Effector memory CD4-positive, alpha-beta T cell (primary cell): ENCODE measurements at regions not wholly inside any gene's neighbourhood (a gene's known extent, or its start where the extent isn't known, plus 50 kb on each side); places are given as distances from the start of the nearest gene placed in this dataset.
"Not testable (repeated sequence)": the region's sequence is repeated elsewhere in the genome, so short reads cannot be mapped to it uniquely, and the experiment has no call there.

Experiments
- DNase-seq, 3 donors: peaks; one replicate each; pipeline ENCODE4 v3.0.0-alpha.2; 2020
- H3K27ac ChIP-seq: 2 replicates; pipeline ENCODE4 v1.7.0; 2013; ENCODE audit warnings: mild to moderate bottlenecking, low read length, moderate library complexity; ENCODE audit not compliant: insufficient read depth, poor library complexity, severe bottlenecking
- H3K27me3 ChIP-seq: replicated peaks from 2 replicates; pipeline ENCODE4 v1.7.0; 2013; ENCODE audit warnings: mild to moderate bottlenecking, low read length; ENCODE audit not compliant: insufficient read depth, control insufficient read depth, poor library complexity, severe bottlenecking
- H3K36me3 ChIP-seq: 2 replicates; pipeline ENCODE4 v1.7.0; 2013; ENCODE audit warnings: mild to moderate bottlenecking, low read length, moderate library complexity; ENCODE audit not compliant: control insufficient read depth, insufficient read depth
- H3K4me1 ChIP-seq: 2 replicates; pipeline ENCODE4 v1.7.0; 2013; ENCODE audit warnings: low read length, mild to moderate bottlenecking; ENCODE audit not compliant: control insufficient read depth, insufficient read depth, poor library complexity, severe bottlenecking
- H3K4me3 ChIP-seq: 2 replicates; pipeline ENCODE4 v1.7.0; 2013; ENCODE audit warnings: low read length, low read depth, mild to moderate bottlenecking; ENCODE audit not compliant: insufficient read depth, poor library complexity, severe bottlenecking
- H3K9me3 ChIP-seq: 2 replicates; pipeline ENCODE4 v1.7.0; 2013; ENCODE audit warnings: mild to moderate bottlenecking, low read length, moderate library complexity; ENCODE audit not compliant: control insufficient read depth

DNA sequence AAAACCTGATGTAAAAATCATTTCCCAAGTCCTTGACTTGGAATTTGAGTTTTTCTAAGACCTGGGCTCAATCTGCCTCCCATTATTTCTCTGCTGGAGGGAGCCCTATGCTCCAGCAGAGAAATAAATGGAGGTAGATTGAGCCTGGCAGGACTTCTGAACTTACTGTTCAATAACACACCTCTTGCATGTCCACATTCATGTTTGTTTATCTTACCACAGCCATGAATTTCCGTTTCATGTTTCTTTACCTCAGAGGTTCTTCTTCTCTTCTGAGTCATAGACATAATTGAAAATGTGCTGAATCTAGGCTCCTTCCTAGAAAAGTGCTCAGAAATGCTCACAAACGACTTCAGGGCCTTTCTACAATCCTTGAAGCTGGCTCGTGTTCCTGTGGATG, 170.8 kb downstream of the PMAIP1 start:
- Histone ChIP-seq H3K36me3 (no peaks in the 10 kb centered on the region), H3K27ac (no peak overlapping the region), H3K4me1 (no peaks in the 10 kb centered on the region), H3K9me3 (no peaks in the 10 kb centered on the region), H3K4me3 (no peak overlapping the region), H3K27me3 (no peaks in the 10 kb centered on the region)
- DNase-seq, result no peak

DNA sequence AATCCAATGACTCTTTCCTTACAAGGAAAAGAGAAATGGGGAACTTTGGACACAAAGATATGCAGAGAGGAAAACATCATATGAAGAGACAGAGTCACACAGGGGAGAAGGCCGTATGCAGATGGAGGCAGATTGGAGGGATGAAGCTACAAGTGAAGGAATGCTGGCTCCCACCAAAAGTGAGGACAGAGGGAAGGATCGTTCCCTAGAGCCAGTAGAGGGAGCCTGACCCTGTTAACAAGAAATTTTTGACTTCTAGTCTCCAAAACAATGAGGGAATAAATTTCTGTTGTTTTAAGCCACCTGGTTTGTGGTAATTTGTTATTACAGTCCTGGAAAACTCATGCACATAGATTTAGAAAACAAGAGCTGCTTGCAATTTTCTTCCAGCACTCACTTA, 169.3 kb downstream of the PMAIP1 start:
- H3K9me3 ChIP-seq, result no peaks in the 10 kb centered on the region
- no peak overlapping the region for H3K27ac ChIP-seq
- H3K4me1 ChIP-seq, result no peaks in the 10 kb centered on the region
- H3K4me3 ChIP-seq, result no peak overlapping the region
- H3K36me3 ChIP-seq, result no peaks in the 10 kb centered on the region
- no peak for DNase-seq
- no peaks in the 10 kb centered on the region for H3K27me3 ChIP-seq

DNA sequence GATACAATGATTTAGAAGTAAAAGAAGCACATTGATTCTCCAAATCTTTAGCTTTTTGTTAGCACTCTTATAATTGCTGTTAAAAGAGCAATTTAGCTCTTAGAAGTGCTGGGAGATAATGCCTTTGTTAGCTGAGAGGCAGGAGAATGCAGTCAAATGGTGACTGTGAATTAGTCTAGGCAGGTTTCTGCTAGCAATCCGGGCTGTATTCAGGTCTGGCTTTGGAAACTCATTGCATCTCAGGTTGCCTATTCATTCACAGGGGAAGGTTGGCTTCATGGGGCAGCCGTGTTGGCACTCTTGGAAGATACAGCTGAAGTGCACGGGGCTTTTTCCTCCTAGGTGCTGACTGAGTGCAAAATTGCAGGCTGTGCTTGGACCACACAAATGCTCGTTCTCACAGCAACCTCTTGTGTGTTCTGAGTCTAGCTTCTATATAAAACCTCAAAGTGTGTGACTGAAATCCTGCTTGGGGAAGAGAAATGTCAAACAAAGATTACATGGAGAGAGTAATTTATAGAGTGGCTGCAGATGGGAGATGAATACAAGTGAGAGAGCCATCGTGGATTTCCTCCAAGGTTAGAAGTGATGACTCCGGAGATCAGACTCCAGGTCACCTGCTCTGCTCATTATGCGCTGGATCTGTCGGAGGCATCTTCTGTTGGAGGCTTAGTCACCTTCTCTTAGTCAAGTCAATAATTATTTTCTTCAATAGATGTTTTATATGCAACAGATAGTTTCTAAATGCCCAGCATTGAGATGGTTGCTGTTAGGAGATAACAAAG, 167.8 kb downstream of the PMAIP1 start:
- Histone ChIP-seq H3K4me3 (no peak overlapping the region), H3K4me1 (no peaks in the 10 kb centered on the region), H3K27me3 (no peaks in the 10 kb centered on the region), H3K27ac (no peak overlapping the region), H3K36me3 (no peaks in the 10 kb centered on the region), H3K9me3 (no peaks in the 10 kb centered on the region)
- no peak for DNase-seq

DNA sequence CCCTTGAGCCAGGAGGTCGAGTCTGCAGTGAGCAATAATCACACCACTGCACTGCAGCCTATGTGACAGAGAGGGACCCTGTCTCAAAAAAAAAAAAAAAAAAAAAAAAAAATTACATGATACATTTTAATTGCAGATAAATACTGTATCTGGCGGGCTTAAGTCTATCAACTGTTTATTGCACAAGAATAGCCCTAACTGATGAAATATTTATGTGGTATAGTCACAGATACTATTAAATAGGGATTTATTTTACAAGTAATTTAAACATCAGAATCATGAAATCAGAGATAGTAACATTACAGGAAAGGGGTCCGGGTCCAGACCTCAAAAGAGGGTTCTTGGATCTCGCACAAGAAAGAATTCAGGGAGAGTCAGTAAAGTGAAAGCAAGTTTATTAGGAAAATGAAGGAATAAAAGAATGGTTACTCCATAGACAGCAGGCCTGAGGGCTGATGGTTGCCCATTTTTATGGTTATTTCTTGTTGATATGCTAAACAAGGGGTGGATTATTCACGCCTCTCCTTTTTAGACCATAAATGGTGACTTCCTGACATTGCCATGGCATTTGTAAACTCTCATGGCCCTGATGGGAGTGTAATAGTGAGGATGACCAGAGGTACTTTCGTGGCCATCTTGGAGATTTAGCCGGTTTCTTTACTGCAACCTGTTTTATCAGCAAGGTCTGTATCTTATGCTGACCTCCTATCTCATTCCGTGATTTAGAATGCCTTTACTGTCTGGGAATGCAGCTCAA, 166.6 kb downstream of the PMAIP1 start:
- Histone ChIP-seq H3K27ac (no peak overlapping the region), H3K4me3 (no peak overlapping the region), H3K27me3 (no peaks in the 10 kb centered on the region), H3K36me3 (no peaks in the 10 kb centered on the region), H3K4me1 (no peaks in the 10 kb centered on the region), H3K9me3 (no peaks in the 10 kb centered on the region)
- DNase-seq, result no peak

DNA sequence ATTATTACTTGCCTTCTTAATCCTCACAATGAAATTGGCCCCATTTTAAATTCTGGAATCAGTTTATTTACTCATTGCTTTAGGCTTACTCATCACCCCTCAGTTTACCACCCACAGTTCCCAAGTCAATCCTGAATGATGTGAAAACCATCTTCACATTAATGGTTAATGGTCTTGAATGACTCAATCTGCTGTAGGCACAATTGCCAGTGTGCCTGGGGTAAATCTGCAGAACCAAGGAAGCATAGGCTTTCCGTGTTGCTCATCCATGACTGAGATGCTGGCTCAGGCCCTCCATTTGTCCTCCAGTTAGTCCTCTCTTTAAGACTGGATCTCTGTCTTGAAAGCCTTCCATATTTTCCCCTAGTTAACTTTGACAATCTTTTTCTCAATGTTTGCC, 164.5 kb downstream of the PMAIP1 start:
- no peak overlapping the region for H3K4me3 ChIP-seq
- H3K27ac ChIP-seq, result no peak overlapping the region
- DNase-seq, result no peak
- H3K27me3 ChIP-seq, result no peaks in the 10 kb centered on the region
- H3K9me3 ChIP-seq, result no peaks in the 10 kb centered on the region
- no peaks in the 10 kb centered on the region for H3K36me3 ChIP-seq
- no peaks in the 10 kb centered on the region for H3K4me1 ChIP-seq

DNA sequence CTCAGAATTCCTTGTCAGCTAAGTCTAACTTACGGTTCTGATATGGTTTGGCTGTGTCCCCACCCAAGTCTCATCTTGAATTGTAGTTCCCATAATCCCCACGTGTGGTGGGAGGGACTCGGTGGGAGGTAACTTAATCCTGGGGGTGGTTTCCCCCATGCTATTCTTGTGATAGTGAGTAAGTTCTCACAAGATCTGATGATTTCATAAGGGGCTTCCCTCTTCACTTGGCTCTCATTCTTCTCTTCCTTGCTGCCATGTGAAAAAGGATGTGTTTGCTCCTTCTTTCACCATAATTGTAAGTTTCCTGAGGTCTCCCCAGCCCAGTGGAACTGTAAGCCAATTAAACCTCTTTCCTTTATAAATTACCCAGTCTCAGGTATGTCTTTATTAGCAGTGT, 163.0 kb downstream of the PMAIP1 start:
- not testable (repeated sequence) for H3K9me3 ChIP-seq, H3K36me3 ChIP-seq, H3K4me3 ChIP-seq, H3K27ac ChIP-seq, H3K27me3 ChIP-seq, DNase-seq, H3K4me1 ChIP-seq

DNA sequence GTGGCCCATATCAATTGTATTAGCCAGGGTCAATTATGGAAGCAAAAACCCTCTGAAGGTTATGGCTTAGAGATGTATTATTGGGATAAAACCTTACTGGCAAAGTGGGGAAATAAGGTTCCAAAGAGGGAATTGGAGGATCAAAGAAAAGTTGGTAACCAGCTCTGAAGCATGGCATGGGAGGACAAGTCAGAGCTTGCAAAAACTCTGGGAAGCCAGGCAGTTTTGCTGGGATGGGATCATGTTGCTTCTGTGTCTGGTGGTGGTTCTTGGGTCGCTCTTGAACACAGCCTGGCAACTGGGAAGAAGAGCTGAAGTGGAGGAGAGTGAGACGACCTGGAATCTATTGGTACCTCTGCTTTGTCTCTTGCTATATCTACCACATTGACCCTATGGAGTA, 162.6 kb downstream of the PMAIP1 start:
- Histone ChIP-seq H3K4me3 (no peak overlapping the region), H3K36me3 (no peaks in the 10 kb centered on the region), H3K27ac (no peak overlapping the region), H3K27me3 (no peaks in the 10 kb centered on the region), H3K9me3 (no peaks in the 10 kb centered on the region), H3K4me1 (no peaks in the 10 kb centered on the region)
- no peak for DNase-seq

DNA sequence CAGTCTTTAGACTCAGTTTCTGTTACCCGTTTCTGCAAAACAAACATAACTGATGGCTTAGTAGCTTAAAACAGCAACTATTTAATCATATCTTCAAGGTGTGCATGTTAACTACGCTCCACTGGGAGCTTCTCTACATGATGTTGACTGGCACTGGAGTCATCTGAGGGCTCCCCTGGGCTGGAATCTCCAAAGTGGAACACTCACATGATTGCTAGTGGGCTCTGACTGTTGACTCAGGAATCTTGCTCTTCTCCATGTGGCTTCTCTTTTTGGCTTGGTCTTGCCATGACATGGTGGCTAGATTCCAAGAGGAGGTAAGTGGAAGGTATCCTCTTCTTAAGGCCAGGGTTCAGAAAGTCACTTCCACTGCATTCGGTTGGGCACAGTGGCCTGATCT, 160.8 kb downstream of the PMAIP1 start:
- Histone ChIP-seq H3K27me3 (no peaks in the 10 kb centered on the region), H3K4me1 (no peaks in the 10 kb centered on the region), H3K36me3 (no peaks in the 10 kb centered on the region), H3K9me3 (no peaks in the 10 kb centered on the region), H3K4me3 (no peak overlapping the region), H3K27ac (no peak overlapping the region)
- no peak for DNase-seq

DNA sequence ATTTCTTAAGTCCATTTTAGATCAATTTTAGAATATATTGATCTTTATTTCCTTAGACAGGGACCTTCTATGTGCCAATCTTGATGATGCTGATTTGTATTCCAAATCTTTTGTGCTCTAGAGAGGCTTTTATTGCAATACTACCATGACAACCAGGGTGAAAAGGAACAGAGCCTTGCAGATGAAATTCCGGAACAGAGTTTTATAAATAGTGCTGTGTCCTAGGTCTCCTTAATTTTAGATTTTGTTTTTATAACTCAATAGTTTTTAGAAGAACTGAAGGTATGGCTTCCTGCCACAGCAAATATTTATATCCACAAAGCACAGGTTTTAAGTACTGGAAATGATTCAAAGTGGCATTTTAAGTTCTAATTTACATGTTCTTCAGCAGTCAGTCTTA, 160.2 kb downstream of the PMAIP1 start:
- no peak for DNase-seq
- H3K36me3 ChIP-seq, result no peaks in the 10 kb centered on the region
- H3K4me1 ChIP-seq, result no peaks in the 10 kb centered on the region
- H3K27ac ChIP-seq, result no peak overlapping the region
- no peaks in the 10 kb centered on the region for H3K9me3 ChIP-seq
- no peaks in the 10 kb centered on the region for H3K27me3 ChIP-seq
- H3K4me3 ChIP-seq, result no peak overlapping the region

DNA sequence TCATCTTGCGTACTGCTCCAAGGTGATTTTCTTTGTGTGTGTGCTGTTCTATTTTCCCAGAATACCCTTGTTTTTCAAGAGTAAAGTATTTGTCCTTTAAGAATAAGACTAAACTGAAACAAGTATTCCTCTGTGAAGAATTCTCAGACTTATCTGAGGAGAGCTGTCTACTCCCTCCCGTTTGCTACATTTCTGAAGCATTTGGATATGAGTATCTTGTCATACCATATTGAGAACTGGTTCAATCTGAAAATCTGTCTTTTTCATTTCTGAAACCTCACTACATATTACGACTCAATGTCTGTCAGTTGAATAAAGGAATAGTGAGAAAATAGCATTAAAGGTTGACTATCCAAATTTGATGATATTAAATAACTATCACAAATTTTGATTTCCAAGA, 159.4 kb downstream of the PMAIP1 start:
- no peak for DNase-seq
- no peaks in the 10 kb centered on the region for H3K27me3 ChIP-seq
- H3K27ac ChIP-seq, result no peak overlapping the region
- H3K9me3 ChIP-seq, result no peaks in the 10 kb centered on the region
- H3K4me1 ChIP-seq, result no peaks in the 10 kb centered on the region
- H3K36me3 ChIP-seq, result no peaks in the 10 kb centered on the region
- no peak overlapping the region for H3K4me3 ChIP-seq
